GM23248 (cell line): ENCODE measurements at regions not wholly inside any gene's neighbourhood (a gene's known extent, or its start where the extent isn't known, plus 50 kb on each side); places are given as distances from the start of the nearest gene placed in this dataset.

ENCODE experiments used
- EZH2 ChIP-seq: fragments of 200-600 bp; sonication (generic); IDR thresholded peaks from 2 replicates; pipeline ENCODE4 v1.6.1; 2018; ENCODE audit warnings: antibody characterized with exemption, mild to moderate bottlenecking; ENCODE audit not compliant: insufficient read depth, poor library complexity, severe bottlenecking
- EZH2phosphoT487 ChIP-seq: fragments of 200-600 bp; sonication (generic); IDR thresholded peaks from 2 replicates; pipeline ENCODE4 v1.6.1; 2018; ENCODE audit warnings: antibody characterized with exemption, moderate library complexity, mild to moderate bottlenecking, low read depth; ENCODE audit not compliant: insufficient read depth

- TF ChIP-seq EZH2 (no peak), EZH2phosphoT487 (no peak)
Measured at GRCh38 chr13:66205807-66206206, 1024.3 kb downstream of the PCDH9 start.
